RWPE2 (cell line): ENCODE measurements at regions not wholly inside any gene's neighbourhood (a gene's known extent, or its start where the extent isn't known, plus 50 kb on each side); places are given as distances from the start of the nearest gene placed in this dataset.

ENCODE experiments used
- ATAC-seq: fragments of 200-7000 bp; cut with Tn5 transposase; 3 replicates; pipeline ENCODE4 v1.9.1; 2021; ENCODE audit warnings: low read depth
- DNase-seq: peaks from one replicate; pipeline ENCODE4 v3.0.0-alpha.2; 2020; ENCODE audit warnings: low spot score
- H3K27ac ChIP-seq: fragments of 450-650 bp; 2 replicates; pipeline ENCODE4 v1.5.1; 2017; ENCODE audit warnings: mild to moderate bottlenecking; ENCODE audit not compliant: poor library complexity, severe bottlenecking
- H3K27me3 ChIP-seq: fragments of 250-450 bp; sonication (Bioruptor Pico); 2 replicates; pipeline ENCODE4 v1.5.1; 2021; ENCODE audit warnings: mild to moderate bottlenecking, moderate library complexity; ENCODE audit not compliant: insufficient read depth, poor library complexity, severe bottlenecking
- H3K36me3 ChIP-seq: fragments of 250-450 bp; sonication (Bioruptor Pico); 2 replicates; pipeline ENCODE4 v1.5.1; 2020; ENCODE audit warnings: low read depth, mild to moderate bottlenecking, moderate library complexity
- H3K4me1 ChIP-seq: fragments of 250-450 bp; sonication (Bioruptor Pico); 2 replicates; pipeline ENCODE4 v1.5.1; 2021; ENCODE audit warnings: mild to moderate bottlenecking, moderate library complexity; ENCODE audit not compliant: insufficient read depth, poor library complexity, severe bottlenecking
- H3K4me3 ChIP-seq: fragments of 250-450 bp; sonication (Bioruptor Pico); 2 replicates; pipeline ENCODE4 v1.5.1; 2021; ENCODE audit warnings: mild to moderate bottlenecking, moderate library complexity; ENCODE audit not compliant: severe bottlenecking
- H3K9me3 ChIP-seq: fragments of 250-450 bp; sonication (Bioruptor Pico); 2 replicates; pipeline ENCODE4 v1.5.1; 2021; ENCODE audit warnings: mild to moderate bottlenecking, moderate library complexity; ENCODE audit not compliant: severe bottlenecking
- CTCF ChIP-seq: fragments of 450-650 bp; IDR thresholded peaks from one replicate; pipeline ENCODE4 v1.5.1; 2017; ENCODE audit warnings: mild to moderate bottlenecking, moderate library complexity; ENCODE audit not compliant: poor library complexity, severe bottlenecking

GRCh38 chr12:77131977-77132490 is 66.7 kb upstream of the E2F7 start:
- Histone ChIP-seq H3K4me1 (no peaks in the 10 kb centered on the region), H3K4me3 (no peak overlapping the region), H3K27me3 (no peaks in the 10 kb centered on the region), H3K9me3 (no peaks in the 10 kb centered on the region), H3K27ac (no peak overlapping the region), H3K36me3 (no peaks in the 10 kb centered on the region)
- ATAC-seq (peak; percentile 31; the same call in 1 of the 3 replicates), DNase-seq (no peak)
- TF ChIP-seq CTCF: no peak

GRCh38 chr12:77130193-77130592 is 64.8 kb upstream of the E2F7 start:
- H3K36me3 ChIP-seq: no peaks in the 10 kb centered on the region
- DNase-seq (no peak), ATAC-seq (no peak)
- no peaks in the 10 kb centered on the region for H3K27me3 ChIP-seq
- no peak overlapping the region for H3K4me3 ChIP-seq
- TF ChIP-seq CTCF: no peak
- H3K9me3 ChIP-seq: no peaks in the 10 kb centered on the region
- H3K4me1 ChIP-seq: no peaks in the 10 kb centered on the region
- no peak overlapping the region for H3K27ac ChIP-seq

GRCh38 chr12:77124767-77125166 is 59.4 kb upstream of the E2F7 start:
- ATAC-seq: no peak
- Histone ChIP-seq H3K4me1 (peaks cover 31% of the 10 kb centered on the region), H3K4me3 (no peak overlapping the region), H3K36me3 (no peaks in the 10 kb centered on the region), H3K27ac (no peak overlapping the region), H3K9me3 (no peaks in the 10 kb centered on the region), H3K27me3 (no peaks in the 10 kb centered on the region)
- no peak for DNase-seq
- TF ChIP-seq CTCF: no peak

DNA sequence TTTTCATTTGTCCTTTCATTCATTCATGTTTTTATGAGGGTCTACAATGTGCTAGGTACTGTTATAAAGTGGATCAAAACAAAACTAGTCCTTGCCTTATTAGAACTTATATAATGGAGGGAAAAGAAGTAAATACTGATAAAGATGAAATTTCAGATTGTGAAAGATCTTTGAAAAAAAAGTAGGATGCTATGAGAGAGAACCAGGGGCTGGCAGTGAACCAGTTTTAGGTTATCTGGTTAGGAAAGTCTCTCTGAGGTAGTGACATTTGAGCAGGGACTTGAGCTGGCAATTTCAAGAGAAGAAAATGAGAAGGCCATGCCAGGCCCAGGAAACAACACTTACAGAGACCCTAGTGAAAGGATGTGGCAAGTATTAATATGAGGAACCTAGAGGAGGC is 57.3 kb upstream of the E2F7 start:
- H3K27ac ChIP-seq: peak overlapping the region; percentile 89

More for the DNA sequence above, 57.3 kb upstream of the E2F7 start:
- Histone ChIP-seq H3K9me3 (no peaks in the 10 kb centered on the region), H3K4me1 (peaks cover 45% of the 10 kb centered on the region), H3K36me3 (no peaks in the 10 kb centered on the region), H3K4me3 (no peak overlapping the region), H3K27me3 (no peaks in the 10 kb centered on the region)
- no peak for TF ChIP-seq CTCF
- no peak for ATAC-seq
- DNase-seq: no peak
